Neural progenitor cell (in vitro differentiated cells): ENCODE measurements at regions not wholly inside any gene's neighbourhood (a gene's known extent, or its start where the extent isn't known, plus 50 kb on each side); places are given as distances from the start of the nearest gene placed in this dataset.
"Not testable (repeated sequence)": the region's sequence is repeated elsewhere in the genome, so short reads cannot be mapped to it uniquely, and the experiment has no call there.

Experiments used
- DNase-seq: peaks from one replicate; pipeline ENCODE4 v3.0.0-alpha.2; 2016; ENCODE audit warnings: low spot score
- H2AFZ ChIP-seq: fragments of 200-600 bp; sonication (generic); replicated peaks from 2 replicates; pipeline ENCODE4 v1.6.1; 2016; ENCODE audit warnings: antibody characterized with exemption
- H3F3A ChIP-seq: fragments of 200-600 bp; sonication (generic); 2 replicates; pipeline ENCODE4 v1.6.1; 2016; ENCODE audit warnings: antibody characterized with exemption, low read depth
- H3K27ac ChIP-seq: fragments of 200-600 bp; sonication (generic); 2 replicates; pipeline ENCODE4 v1.5.1; 2016; ENCODE audit warnings: mild to moderate bottlenecking
- H3K27me3 ChIP-seq: fragments of 200-600 bp; sonication (generic); 2 replicates; pipeline ENCODE4 v1.6.1; 2016; ENCODE audit warnings: mild to moderate bottlenecking, moderate library complexity
- H3K36me3 ChIP-seq: fragments of 200-600 bp; sonication (generic); 2 replicates; pipeline ENCODE4 v1.5.1; 2016
- H3K4me1 ChIP-seq: fragments of 200-600 bp; sonication (generic); 2 replicates; pipeline ENCODE4 v1.6.1; 2016; ENCODE audit warnings: mixed run types
- H3K4me2 ChIP-seq: fragments of 200-600 bp; sonication (generic); 2 replicates; pipeline ENCODE4 v1.6.1; 2016
- H3K4me3 ChIP-seq: fragments of 200-600 bp; sonication (generic); 2 replicates; pipeline ENCODE4 v1.5.1; 2016
- H3K79me2 ChIP-seq: fragments of 200-600 bp; sonication (generic); 2 replicates; pipeline ENCODE4 v1.6.1; 2016; ENCODE audit warnings: low read depth
- H3K9ac ChIP-seq: fragments of 200-600 bp; sonication (generic); 2 replicates; pipeline ENCODE4 v1.6.1; 2016
- H3K9me3 ChIP-seq: fragments of 200-600 bp; sonication (generic); 2 replicates; pipeline ENCODE4 v1.5.1; 2016; ENCODE audit warnings: low read depth
- H4K20me1 ChIP-seq: fragments of 200-600 bp; sonication (generic); 2 replicates; pipeline ENCODE4 v1.6.1; 2016; ENCODE audit warnings: low read depth
- H3K27ac Mint-ChIP-seq: 3 replicates; pipeline ENCODE4 v1.8.0; 2021; ENCODE audit warnings: mixed read lengths
- H3K27me3 Mint-ChIP-seq: 2 replicates; pipeline ENCODE4 v1.8.0; 2022; ENCODE audit warnings: low read depth, mild to moderate bottlenecking, inconsistent platforms, moderate library complexity, mixed read lengths; ENCODE audit not compliant: insufficient read depth
- H3K36me3 Mint-ChIP-seq: 3 replicates; pipeline ENCODE4 v1.8.0; 2021; ENCODE audit warnings: mixed read lengths
- H3K4me1 Mint-ChIP-seq: 3 replicates; pipeline ENCODE4 v1.8.0; 2021; ENCODE audit warnings: mixed read lengths
- H3K4me3 Mint-ChIP-seq: 3 replicates; pipeline ENCODE4 v1.8.0; 2021; ENCODE audit warnings: mild to moderate bottlenecking, moderate library complexity, mixed read lengths
- H3K9me3 Mint-ChIP-seq: 3 replicates; pipeline ENCODE4 v1.8.0; 2020; ENCODE audit warnings: mixed read lengths
- CTCF ChIP-seq: fragments of 200-600 bp; sonication (generic); IDR thresholded peaks from 2 replicates; pipeline ENCODE4 v1.5.1; 2017; ENCODE audit warnings: antibody characterized with exemption, mild to moderate bottlenecking
- EZH2 ChIP-seq: fragments of 200-600 bp; sonication (generic); IDR thresholded peaks from 2 replicates; pipeline ENCODE4 v1.6.1; 2017; ENCODE audit warnings: antibody characterized with exemption, mild to moderate bottlenecking, moderate library complexity
- EZH2phosphoT487 ChIP-seq: fragments of 200-600 bp; sonication (generic); IDR thresholded peaks from 2 replicates; pipeline ENCODE4 v1.6.1; 2017; ENCODE audit warnings: antibody characterized with exemption

DNA sequence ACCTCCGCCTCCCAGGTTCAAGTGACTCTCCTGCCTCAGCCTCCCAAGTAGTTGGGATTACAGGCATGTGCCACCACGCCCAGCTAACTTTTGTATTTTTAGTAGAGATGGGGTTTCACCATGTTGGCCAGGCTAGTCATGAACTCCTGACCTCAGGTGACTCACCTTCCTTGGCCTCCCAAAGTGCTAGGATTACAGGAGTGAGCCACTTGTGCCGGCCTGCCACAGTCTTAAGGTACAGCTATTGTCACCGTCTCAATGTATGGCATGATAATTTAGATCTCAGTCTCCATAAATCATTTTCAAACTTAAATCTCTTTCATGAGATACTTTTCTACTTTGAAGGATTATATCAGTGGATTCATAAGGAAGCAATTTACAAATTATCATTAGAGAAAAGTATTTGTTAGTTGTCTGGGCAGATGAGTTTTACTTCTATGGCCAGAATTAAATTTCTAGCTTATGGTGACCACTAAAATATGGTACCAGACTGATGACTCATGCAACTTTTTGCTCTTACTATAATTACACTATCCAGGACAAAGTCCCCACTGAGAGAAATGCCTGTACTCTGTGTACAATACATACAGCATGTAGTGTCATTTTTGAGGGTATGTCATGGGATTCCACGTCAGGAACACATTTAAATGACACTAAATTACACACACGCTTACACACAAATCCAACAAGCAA, 1230.3 kb upstream of the GOT2 start:
- no peak for DNase-seq
- Mint-ChIP-seq H3K4me3 (no peak overlapping the region), H3K9me3 (no peaks in the 10 kb centered on the region), H3K27ac (no peak overlapping the region), H3K36me3 (no peaks in the 10 kb centered on the region), H3K4me1 (no peaks in the 10 kb centered on the region), H3K27me3 (no peaks in the 10 kb centered on the region)
- no peaks in the 10 kb centered on the region for H3K9me3 ChIP-seq
- no peak overlapping the region for H3K4me3 ChIP-seq
- no peaks in the 10 kb centered on the region for H3K27me3 ChIP-seq
- no peaks in the 10 kb centered on the region for H3K36me3 ChIP-seq
- no peaks in the 10 kb centered on the region for H4K20me1 ChIP-seq
- no peak overlapping the region for H3K9ac ChIP-seq
- no peak overlapping the region for H3K27ac ChIP-seq
- TF ChIP-seq CTCF = no peak
- TF ChIP-seq EZH2 = no peak
- no peak for TF ChIP-seq EZH2phosphoT487
- no peaks in the 10 kb centered on the region for H3K79me2 ChIP-seq
- H3K4me2 ChIP-seq = no peak overlapping the region
- no peak overlapping the region for H2AFZ ChIP-seq
- H3K4me1 ChIP-seq = no peaks in the 10 kb centered on the region
- H3F3A ChIP-seq = no peaks in the 10 kb centered on the region

DNA sequence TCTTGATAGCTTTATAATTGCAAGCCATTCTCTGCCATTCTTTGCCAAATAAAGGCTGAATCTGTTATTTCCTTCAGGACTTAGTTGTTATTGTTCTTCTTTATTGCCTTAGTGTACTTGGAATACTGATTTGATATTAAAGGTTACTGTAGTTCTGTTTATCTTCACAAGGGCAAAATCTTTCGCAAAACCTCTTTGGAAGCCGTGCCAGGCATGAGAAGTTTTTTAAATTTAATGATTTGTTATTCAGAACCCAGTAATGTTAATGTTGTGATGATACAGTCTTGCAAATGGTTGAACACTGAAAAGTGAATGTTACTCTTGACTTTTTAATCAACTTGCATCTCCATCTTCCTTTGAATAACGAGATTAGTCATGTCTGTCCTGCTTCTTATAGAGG, 1225.2 kb upstream of the GOT2 start:
- H3K9me3 Mint-ChIP-seq = no peaks in the 10 kb centered on the region
- H3K4me1 Mint-ChIP-seq = no peaks in the 10 kb centered on the region
- Histone ChIP-seq H3K27me3 (no peaks in the 10 kb centered on the region), H3K9ac (no peak overlapping the region), H3K4me2 (no peak overlapping the region), H3K79me2 (no peaks in the 10 kb centered on the region), H3K9me3 (no peaks in the 10 kb centered on the region), H3K27ac (no peak overlapping the region), H4K20me1 (no peaks in the 10 kb centered on the region), H3F3A (no peaks in the 10 kb centered on the region), H3K36me3 (no peaks in the 10 kb centered on the region), H3K4me1 (no peaks in the 10 kb centered on the region), H2AFZ (no peak overlapping the region), H3K4me3 (no peak overlapping the region)
- no peaks in the 10 kb centered on the region for H3K36me3 Mint-ChIP-seq
- no peak for DNase-seq
- TF ChIP-seq EZH2 = no peak
- TF ChIP-seq CTCF = no peak
- TF ChIP-seq EZH2phosphoT487 = no peak
- H3K4me3 Mint-ChIP-seq = no peak overlapping the region
- H3K27ac Mint-ChIP-seq = no peak overlapping the region
- H3K27me3 Mint-ChIP-seq = peaks cover 2% of the 10 kb centered on the region

DNA sequence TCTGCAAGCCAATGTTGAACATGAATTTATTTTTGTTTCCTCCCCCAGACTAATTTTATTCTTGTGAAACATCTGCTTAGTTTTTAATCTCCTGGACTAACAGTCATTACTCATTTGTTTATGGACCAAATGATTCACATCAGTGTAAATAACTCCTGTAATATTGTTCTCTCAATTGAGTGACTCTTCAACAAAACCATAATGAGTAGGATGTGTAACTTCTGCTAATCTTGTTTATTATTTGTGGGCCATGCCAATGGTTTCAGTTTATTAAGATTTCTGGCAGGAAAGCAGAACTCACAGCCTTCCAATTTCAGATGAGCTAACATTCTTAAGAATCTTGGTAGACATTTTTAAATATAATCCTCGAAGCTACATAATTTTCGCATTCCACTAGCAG, 1216.3 kb upstream of the GOT2 start:
- Mint-ChIP-seq H3K4me3 (no peak overlapping the region), H3K27me3 (no peaks in the 10 kb centered on the region), H3K27ac (no peak overlapping the region), H3K36me3 (no peaks in the 10 kb centered on the region), H3K9me3 (no peaks in the 10 kb centered on the region), H3K4me1 (no peaks in the 10 kb centered on the region)
- no peaks in the 10 kb centered on the region for H3K36me3 ChIP-seq
- H3K4me1 ChIP-seq = peaks cover 8% of the 10 kb centered on the region
- H3K27ac ChIP-seq = no peak overlapping the region
- H3K4me3 ChIP-seq = no peak overlapping the region
- no peak for DNase-seq
- H2AFZ ChIP-seq = no peak overlapping the region
- H3K9ac ChIP-seq = no peak overlapping the region
- no peak overlapping the region for H3K4me2 ChIP-seq
- no peaks in the 10 kb centered on the region for H3F3A ChIP-seq
- H4K20me1 ChIP-seq = no peaks in the 10 kb centered on the region
- H3K27me3 ChIP-seq = no peaks in the 10 kb centered on the region
- no peak for TF ChIP-seq EZH2
- TF ChIP-seq EZH2phosphoT487 = no peak
- TF ChIP-seq CTCF = no peak
- no peaks in the 10 kb centered on the region for H3K9me3 ChIP-seq
- no peaks in the 10 kb centered on the region for H3K79me2 ChIP-seq

DNA sequence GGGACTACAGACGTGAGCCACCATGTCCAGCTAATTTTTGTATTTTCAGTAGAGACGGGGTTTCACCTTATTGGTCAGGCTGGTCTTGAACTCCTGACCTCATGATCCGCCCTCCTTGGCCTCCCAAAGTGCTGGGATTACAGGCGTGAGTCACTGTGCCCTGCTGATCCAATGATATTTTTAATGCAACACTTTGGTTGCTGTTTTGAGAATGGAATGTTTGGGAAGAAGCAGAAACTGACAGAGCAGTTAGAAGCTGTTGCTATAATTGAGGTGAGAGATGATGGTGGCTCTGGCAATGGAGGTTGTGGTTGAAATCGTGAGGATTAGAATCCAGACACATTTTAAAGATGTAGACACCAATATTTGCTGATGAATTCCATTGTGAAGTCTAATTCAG, 1209.9 kb upstream of the GOT2 start:
- not testable (repeated sequence) for H3K4me1 ChIP-seq, H3K9me3 Mint-ChIP-seq, H3K4me2 ChIP-seq, H3K36me3 Mint-ChIP-seq, H3K27ac ChIP-seq, H3K4me1 Mint-ChIP-seq, H3K79me2 ChIP-seq, H3K27me3 ChIP-seq, H4K20me1 ChIP-seq, H3K36me3 ChIP-seq, H3K9me3 ChIP-seq, H3K4me3 ChIP-seq, H3K27me3 Mint-ChIP-seq, H3K9ac ChIP-seq, H3K27ac Mint-ChIP-seq, H3F3A ChIP-seq, H3K4me3 Mint-ChIP-seq, DNase-seq, H2AFZ ChIP-seq
